ENCODE measurements at regions not wholly inside any gene's neighbourhood (a gene's known extent, or its start where the extent isn't known, plus 50 kb on each side); places are given as distances from the start of the nearest gene placed in this dataset.

DNA sequence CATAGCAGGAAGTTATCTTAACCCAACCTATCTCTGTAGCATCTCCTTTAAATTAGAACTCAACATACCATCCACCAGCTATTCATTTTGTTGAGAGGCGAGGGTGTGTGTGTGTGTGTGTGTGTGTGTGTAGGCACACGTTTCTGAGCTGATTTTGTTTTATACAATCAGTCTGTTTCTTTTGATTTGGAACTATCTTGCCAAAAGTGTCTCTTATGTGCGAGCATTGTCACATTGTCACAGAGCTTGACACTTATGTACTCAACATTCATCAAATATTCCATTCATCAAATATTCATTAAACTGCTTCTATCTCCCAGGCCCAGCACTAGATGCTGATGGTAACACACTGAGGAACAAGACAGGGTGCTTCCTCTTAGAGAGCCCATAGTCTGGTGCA is 180.4 kb downstream of the HAPSTR1 start (continued):
- TF ChIP-seq, protein P1, sequence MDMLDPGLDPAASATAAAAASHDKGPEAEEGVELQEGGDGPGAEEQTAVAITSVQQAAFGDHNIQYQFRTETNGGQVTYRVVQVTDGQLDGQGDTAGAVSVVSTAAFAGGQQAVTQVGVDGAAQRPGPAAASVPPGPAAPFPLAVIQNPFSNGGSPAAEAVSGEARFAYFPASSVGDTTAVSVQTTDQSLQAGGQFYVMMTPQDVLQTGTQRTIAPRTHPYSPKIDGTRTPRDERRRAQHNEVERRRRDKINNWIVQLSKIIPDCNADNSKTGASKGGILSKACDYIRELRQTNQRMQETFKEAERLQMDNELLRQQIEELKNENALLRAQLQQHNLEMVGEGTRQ (CRISPR knock-in tag; IDR thresholded peaks at IDR 0.05) = no peak
- TF ChIP-seq TCF7 (CRISPR knock-in tag; IDR thresholded peaks at IDR 0.05; ENCODE audit: low read depth) (no peak), GABPB1 (CRISPR knock-in tag; IDR thresholded peaks at IDR 0.05) (no peak), ERG (CRISPR knock-in tag; IDR thresholded peaks at IDR 0.05) (no peak)

DNA sequence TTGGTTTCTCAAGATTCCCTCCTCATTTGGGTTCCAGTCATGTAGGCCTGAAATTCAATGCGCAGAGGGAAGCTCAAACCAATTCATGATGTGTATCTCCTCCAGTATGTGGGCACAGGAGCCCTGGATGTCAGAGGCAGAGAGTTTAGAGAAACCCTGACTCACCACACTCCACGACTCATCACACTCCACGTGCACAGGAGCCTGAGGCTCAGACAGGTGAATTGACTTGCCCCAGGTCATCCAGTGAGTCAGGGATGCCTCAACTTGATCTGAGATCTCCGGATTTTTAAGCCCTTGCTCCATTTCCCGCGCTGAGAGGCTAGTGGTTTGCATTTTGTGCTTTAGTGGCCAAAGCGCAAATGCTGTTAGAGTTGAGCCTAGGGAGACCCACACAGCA is 183.9 kb downstream of the HAPSTR1 start:
- no peaks in the 10 kb centered on the region; the same call in 1 of the 2 replicates for H3K27me3 Mint-ChIP-seq (ENCODE audit: low read depth)
- H3K4me1 Mint-ChIP-seq = peaks cover 5% of the 10 kb centered on the region; the same call in 1 of the 2 replicates
- ChIA-PET CTCF (interaction anchor here (1.3 kb wide), 1 partner anchor 20 kb away, joined by 8 read pairs; no protein-coding TSS in a partner anchor), POLR2A (interaction anchor here (0.7 kb wide), 1 partner anchor 70 kb away, joined by 7 read pairs; no protein-coding TSS in a partner anchor)
- no peak overlapping the region for H3K4me3 Mint-ChIP-seq
- TF ChIP-seq TCF7 (CRISPR knock-in tag; IDR thresholded peaks at IDR 0.05; ENCODE audit: low read depth) (no peak), ZNF317 (CRISPR knock-in tag; IDR thresholded peaks at IDR 0.05; ENCODE audit: borderline replicate concordance, low read depth) (no peak), ZNF425 (CRISPR knock-in tag; conservative IDR thresholded peaks at IDR 0.05) (no peak), RELA (CRISPR knock-in tag; IDR thresholded peaks at IDR 0.05; ENCODE audit: borderline replicate concordance) (no peak), ZNF396 (CRISPR knock-in tag; IDR thresholded peaks at IDR 0.05; ENCODE audit: borderline replicate concordance) (no peak), ZNF512 (CRISPR knock-in tag; IDR thresholded peaks at IDR 0.05; ENCODE audit: borderline replicate concordance) (no peak), NR3C1 (CRISPR knock-in tag; conservative IDR thresholded peaks at IDR 0.05; ENCODE audit: low read depth) (no peak), ZNF219 (CRISPR knock-in tag; IDR thresholded peaks at IDR 0.05; ENCODE audit: borderline replicate concordance) (no peak), ZNF416 (CRISPR knock-in tag; IDR thresholded peaks at IDR 0.05) (no peak), RORB (CRISPR knock-in tag; IDR thresholded peaks at IDR 0.05) (no peak), GABPB1 (CRISPR knock-in tag; IDR thresholded peaks at IDR 0.05) (no peak), TP53 (CRISPR knock-in tag; IDR thresholded peaks at IDR 0.05) (no peak)
- TF ChIP-seq, protein P2, sequence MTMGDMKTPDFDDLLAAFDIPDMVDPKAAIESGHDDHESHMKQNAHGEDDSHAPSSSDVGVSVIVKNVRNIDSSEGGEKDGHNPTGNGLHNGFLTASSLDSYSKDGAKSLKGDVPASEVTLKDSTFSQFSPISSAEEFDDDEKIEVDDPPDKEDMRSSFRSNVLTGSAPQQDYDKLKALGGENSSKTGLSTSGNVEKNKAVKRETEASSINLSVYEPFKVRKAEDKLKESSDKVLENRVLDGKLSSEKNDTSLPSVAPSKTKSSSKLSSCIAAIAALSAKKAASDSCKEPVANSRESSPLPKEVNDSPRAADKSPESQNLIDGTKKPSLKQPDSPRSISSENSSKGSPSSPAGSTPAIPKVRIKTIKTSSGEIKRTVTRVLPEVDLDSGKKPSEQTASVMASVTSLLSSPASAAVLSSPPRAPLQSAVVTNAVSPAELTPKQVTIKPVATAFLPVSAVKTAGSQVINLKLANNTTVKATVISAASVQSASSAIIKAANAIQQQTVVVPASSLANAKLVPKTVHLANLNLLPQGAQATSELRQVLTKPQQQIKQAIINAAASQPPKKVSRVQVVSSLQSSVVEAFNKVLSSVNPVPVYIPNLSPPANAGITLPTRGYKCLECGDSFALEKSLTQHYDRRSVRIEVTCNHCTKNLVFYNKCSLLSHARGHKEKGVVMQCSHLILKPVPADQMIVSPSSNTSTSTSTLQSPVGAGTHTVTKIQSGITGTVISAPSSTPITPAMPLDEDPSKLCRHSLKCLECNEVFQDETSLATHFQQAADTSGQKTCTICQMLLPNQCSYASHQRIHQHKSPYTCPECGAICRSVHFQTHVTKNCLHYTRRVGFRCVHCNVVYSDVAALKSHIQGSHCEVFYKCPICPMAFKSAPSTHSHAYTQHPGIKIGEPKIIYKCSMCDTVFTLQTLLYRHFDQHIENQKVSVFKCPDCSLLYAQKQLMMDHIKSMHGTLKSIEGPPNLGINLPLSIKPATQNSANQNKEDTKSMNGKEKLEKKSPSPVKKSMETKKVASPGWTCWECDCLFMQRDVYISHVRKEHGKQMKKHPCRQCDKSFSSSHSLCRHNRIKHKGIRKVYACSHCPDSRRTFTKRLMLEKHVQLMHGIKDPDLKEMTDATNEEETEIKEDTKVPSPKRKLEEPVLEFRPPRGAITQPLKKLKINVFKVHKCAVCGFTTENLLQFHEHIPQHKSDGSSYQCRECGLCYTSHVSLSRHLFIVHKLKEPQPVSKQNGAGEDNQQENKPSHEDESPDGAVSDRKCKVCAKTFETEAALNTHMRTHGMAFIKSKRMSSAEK (CRISPR knock-in tag; IDR thresholded peaks at IDR 0.05; ENCODE audit: borderline replicate concordance) = no peak
- TF ChIP-seq, protein P3, sequence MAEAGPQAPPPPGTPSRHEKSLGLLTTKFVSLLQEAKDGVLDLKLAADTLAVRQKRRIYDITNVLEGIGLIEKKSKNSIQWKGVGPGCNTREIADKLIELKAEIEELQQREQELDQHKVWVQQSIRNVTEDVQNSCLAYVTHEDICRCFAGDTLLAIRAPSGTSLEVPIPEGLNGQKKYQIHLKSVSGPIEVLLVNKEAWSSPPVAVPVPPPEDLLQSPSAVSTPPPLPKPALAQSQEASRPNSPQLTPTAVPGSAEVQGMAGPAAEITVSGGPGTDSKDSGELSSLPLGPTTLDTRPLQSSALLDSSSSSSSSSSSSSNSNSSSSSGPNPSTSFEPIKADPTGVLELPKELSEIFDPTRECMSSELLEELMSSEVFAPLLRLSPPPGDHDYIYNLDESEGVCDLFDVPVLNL (CRISPR knock-in tag; IDR thresholded peaks at IDR 0.05; ENCODE audit: borderline replicate concordance, low read depth) = no peak
- DNase-seq (ENCODE audit: low spot score) (no peak), ATAC-seq (no peak)
- no peak overlapping the region for H3K27ac Mint-ChIP-seq
- H3K36me3 Mint-ChIP-seq = no peaks in the 10 kb centered on the region
- H3K9me3 Mint-ChIP-seq = no peaks in the 10 kb centered on the region

Data from WTC11 (cell line).